Gastrocnemius medialis (tissue), 4 donors: ENCODE measurements at regions not wholly inside any gene's neighbourhood (a gene's known extent, or its start where the extent isn't known, plus 50 kb on each side); places are given as distances from the start of the nearest gene placed in this dataset.

Experiments used
- ATAC-seq, 2 donors: fragments of 150-250 bp; one replicate each; pipeline ENCODE4 v1.9.1; 2016
- DNase-seq, 2 donors: peaks; one replicate each; pipeline ENCODE4 v3.0.0-alpha.2; 2019
- H3K27ac ChIP-seq, 4 donors: fragments of 200-600 bp; sonication (generic); 1 replicate in 1 of 4; 2 replicates in 3 of 4; pipeline ENCODE4 v1.5.1; 2016 to 2018; ENCODE audit warnings: mild to moderate bottlenecking in 2 of 4, moderate library complexity in 1 of 4
- H3K27me3 ChIP-seq, 3 donors: fragments of 200-600 bp; sonication (generic) in 2 of 3; 1 replicate in 1 of 3; 2 replicates in 2 of 3; pipeline versions ENCODE4 v1.5.1 to v1.6.0; 2016 to 2019; ENCODE audit warnings: mild to moderate bottlenecking in 1 of 3, moderate library complexity in 1 of 3
- H3K36me3 ChIP-seq, 2 donors: fragments of 200-600 bp; sonication (generic) in 1 of 2; one replicate each; pipeline ENCODE4 v1.5.1; 2017 to 2018
- H3K4me1 ChIP-seq, 2 donors: fragments of 200-600 bp; sonication (generic) in 1 of 2; one replicate each; pipeline ENCODE4 v1.5.1; 2016 to 2017; ENCODE audit warnings: mild to moderate bottlenecking in 2 of 2
- H3K4me3 ChIP-seq, 4 donors: fragments of 200-600 bp; sonication (generic) in 3 of 4; 1 replicate in 1 of 4; 2 replicates in 3 of 4; pipeline ENCODE4 v1.5.1; 2016 to 2019; ENCODE audit warnings: mild to moderate bottlenecking in 2 of 4
- H3K9me3 ChIP-seq, 3 donors: fragments of 200-600 bp; sonication (generic) in 2 of 3; 1 replicate in 1 of 3; 2 replicates in 2 of 3; pipeline ENCODE4 v1.5.1; 2016 to 2019
- CTCF ChIP-seq, 5 experiments: fragments of 450-650 bp in 3 of 5; fragments of 200-600 bp in 2 of 5; sonication (generic) in 2 of 5; IDR thresholded peaks in 4 of 5; conservative IDR thresholded peaks in 1 of 5; 1 replicate in 4 of 5; 2 replicates in 1 of 5; pipeline ENCODE4 v1.5.1; 2016 to 2019; ENCODE audit warnings: antibody characterized with exemption in 5 of 5, mild to moderate bottlenecking in 3 of 5, moderate library complexity in 3 of 5
- POLR2A ChIP-seq, 2 donors: fragments of 450-650 bp; IDR thresholded peaks; one replicate each; pipeline ENCODE4 v1.6.1; 2017; ENCODE audit warnings: antibody characterized with exemption in 2 of 2, mild to moderate bottlenecking in 2 of 2, moderate library complexity in 2 of 2
- in situ Hi-C, 4 donors: fragments of 200-750 bp; cut with MboI; loops; one replicate each; pipeline versions ENCODE4 v1.15.0 to v1.8.0; 2017; ENCODE audit warnings: low sequenced_read_pairs in 4 of 4
- intact Hi-C: fragments of 100-400 bp; cut with DNase I; formaldehyde crosslinking; loops from one replicate; pipeline ENCODE4 v1.15.1; 2023; ENCODE audit warnings: low total_unique reads

GRCh38 chr17:54381482-54381881, 519.2 kb upstream of the TOM1L1 start:
- in situ Hi-C loops: no loop called here
- TF ChIP-seq CTCF (IDR thresholded peaks at IDR 0.05 in 4 of 5, conservative IDR thresholded peaks at IDR 0.05 in 1 of 5): no peak
- TF ChIP-seq POLR2A (IDR thresholded peaks at IDR 0.05): no peak
- Histone ChIP-seq H3K4me3 (no peak overlapping the region), H3K4me1 (no peaks in the 10 kb centered on the region), H3K36me3 (no peaks in the 10 kb centered on the region), H3K9me3 (no peaks in the 10 kb centered on the region), H3K27me3 (no peaks in the 10 kb centered on the region), H3K27ac (no peak overlapping the region)
- intact Hi-C loops: no loop called here
- ATAC-seq (no peak), DNase-seq (no peak)

DNA sequence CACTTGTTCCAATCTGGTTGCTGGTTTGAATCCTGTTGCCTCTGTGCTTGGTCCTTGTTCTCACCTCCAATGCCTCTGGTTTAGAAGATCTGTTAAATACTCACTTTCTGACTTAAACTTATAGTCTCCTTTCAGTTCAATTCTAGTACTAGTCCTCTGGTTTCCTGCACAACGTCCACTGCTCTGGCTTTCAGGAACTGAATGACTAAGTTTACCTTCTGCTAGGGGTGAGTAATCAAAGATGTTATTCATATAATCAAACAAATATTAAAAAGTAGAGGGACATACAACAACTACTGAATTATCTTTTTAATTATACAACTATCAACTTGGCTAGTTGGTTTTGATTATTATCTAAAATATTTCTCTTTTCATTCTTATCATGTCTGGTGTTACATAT, 496.4 kb upstream of the TOM1L1 start:
- in situ Hi-C loops: no loop called here
- Histone ChIP-seq H3K9me3 (no peaks in the 10 kb centered on the region), H3K4me3 (no peak overlapping the region), H3K27me3 (no peaks in the 10 kb centered on the region), H3K36me3 (no peaks in the 10 kb centered on the region), H3K4me1 (no peaks in the 10 kb centered on the region), H3K27ac (no peak overlapping the region)
- ATAC-seq (no peak), DNase-seq (no peak)
- intact Hi-C loops: no loop called here
- TF ChIP-seq CTCF (IDR thresholded peaks at IDR 0.05 in 4 of 5, conservative IDR thresholded peaks at IDR 0.05 in 1 of 5): no peak
- TF ChIP-seq POLR2A (IDR thresholded peaks at IDR 0.05): no peak

- Histone ChIP-seq H3K36me3 (no peaks in the 10 kb centered on the region), H3K4me3 (no peak overlapping the region), H3K4me1 (no peaks in the 10 kb centered on the region), H3K27ac (no peak overlapping the region), H3K27me3 (no peaks in the 10 kb centered on the region), H3K9me3 (no peaks in the 10 kb centered on the region)
- intact Hi-C loops (no loop called here), in situ Hi-C loops (no loop called here)
- no peak for ATAC-seq
- DNase-seq: no peak
- no peak for TF ChIP-seq POLR2A (IDR thresholded peaks at IDR 0.05)
- no peak for TF ChIP-seq CTCF (IDR thresholded peaks at IDR 0.05 in 4 of 5, conservative IDR thresholded peaks at IDR 0.05 in 1 of 5)
Observed at GRCh38 chr17:54405826-54406225, 494.8 kb upstream of the TOM1L1 start.

- Histone ChIP-seq H3K36me3 (no peaks in the 10 kb centered on the region), H3K27ac (no peak overlapping the region), H3K27me3 (no peaks in the 10 kb centered on the region), H3K4me1 (no peaks in the 10 kb centered on the region), H3K9me3 (no peaks in the 10 kb centered on the region), H3K4me3 (no peak overlapping the region)
- no peak for DNase-seq
- ATAC-seq: no peak
- in situ Hi-C loops (no loop called here), intact Hi-C loops (no loop called here)
- TF ChIP-seq CTCF (IDR thresholded peaks at IDR 0.05 in 4 of 5, conservative IDR thresholded peaks at IDR 0.05 in 1 of 5): no peak
- no peak for TF ChIP-seq POLR2A (IDR thresholded peaks at IDR 0.05)
Observed at GRCh38 chr17:54408731-54409130, 491.9 kb upstream of the TOM1L1 start.

DNA sequence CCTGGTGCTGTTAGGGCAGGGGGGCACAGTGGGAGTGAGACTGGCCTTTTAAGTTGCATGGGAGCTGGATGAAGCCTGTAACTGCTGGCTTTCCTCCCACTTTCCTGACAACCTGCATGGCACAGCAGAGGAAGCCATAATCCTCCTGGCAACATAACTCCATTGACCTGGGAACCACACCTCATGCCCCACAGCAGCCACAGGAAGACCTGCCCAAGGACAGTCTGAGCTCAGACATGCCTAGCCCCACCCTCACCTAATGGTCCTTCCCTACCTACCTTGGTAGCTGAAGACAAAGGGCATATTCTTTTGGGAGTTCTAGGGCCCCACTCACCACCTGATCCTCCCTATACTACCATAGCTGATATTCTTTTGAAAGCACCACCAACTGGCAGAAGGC, 482.2 kb upstream of the TOM1L1 start:
- Histone ChIP-seq H3K27ac (no peak overlapping the region), H3K4me1 (no peaks in the 10 kb centered on the region), H3K4me3 (no peak overlapping the region), H3K9me3 (no peaks in the 10 kb centered on the region), H3K27me3 (no peaks in the 10 kb centered on the region), H3K36me3 (no peaks in the 10 kb centered on the region)
- no peak for DNase-seq
- intact Hi-C loops: no loop called here
- TF ChIP-seq CTCF (IDR thresholded peaks at IDR 0.05 in 4 of 5, conservative IDR thresholded peaks at IDR 0.05 in 1 of 5) (no peak), POLR2A (IDR thresholded peaks at IDR 0.05) (no peak)
- in situ Hi-C loops: no loop called here
- ATAC-seq: no peak
